ENCODE measurements at regions not wholly inside any gene's neighbourhood (a gene's known extent, or its start where the extent isn't known, plus 50 kb on each side); places are given as distances from the start of the nearest gene placed in this dataset.
A peak's percentile ranks its signal among the peaks of the same experiment; 100 is the strongest.

DNA sequence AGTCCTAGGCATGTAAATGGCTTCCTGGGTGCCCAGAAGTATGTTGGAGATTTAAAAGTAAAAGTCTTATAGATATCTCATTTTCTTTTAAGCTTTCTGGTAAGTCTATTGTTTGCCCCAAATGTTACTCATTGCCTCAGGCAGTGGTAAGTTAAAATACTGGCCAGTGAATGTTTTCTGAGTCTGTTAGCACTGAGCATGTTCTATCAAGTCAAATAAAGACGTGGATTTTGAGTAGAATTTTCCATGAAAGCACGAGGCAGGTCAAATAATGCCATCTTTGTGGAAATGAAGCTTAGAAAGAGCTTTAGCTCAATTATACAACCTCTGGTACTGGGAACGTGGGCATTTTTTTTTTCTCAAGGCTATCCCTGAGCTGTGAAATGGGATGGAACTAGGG, 651.3 kb upstream of the ACO1 start:
- H3K9me3 ChIP-seq = no peaks in the 10 kb centered on the region

GRCh38 chr9:31736581-31737179, 647.8 kb upstream of the ACO1 start:
- TF ChIP-seq CTCF (IDR thresholded peaks at IDR 0.05) (no peak), POLR2AphosphoS5 (IDR thresholded peaks at IDR 0.05) (no peak), EP300 (IDR thresholded peaks at IDR 0.05) (no peak), POLR2A (IDR thresholded peaks at IDR 0.05; ENCODE audit: low read depth) (no peak)
- no peak for DNase-seq (ENCODE audit: extremely low spot score)

More for the DNA sequence above, 651.3 kb upstream of the ACO1 start:
- Histone ChIP-seq H3K4me3 (no peak overlapping the region), H3K36me3 (no peaks in the 10 kb centered on the region), H3K4me1 (no peaks in the 10 kb centered on the region), H3K27ac (replicated peaks in 1 of 4) (no peak overlapping the region), H3K27me3 (no peaks in the 10 kb centered on the region)
- no peak for DNase-seq (ENCODE audit: extremely low spot score)
- TF ChIP-seq CTCF (IDR thresholded peaks at IDR 0.05) = no peak
- no peak for TF ChIP-seq POLR2A (IDR thresholded peaks at IDR 0.05; ENCODE audit: low read depth)
- TF ChIP-seq POLR2AphosphoS5 (IDR thresholded peaks at IDR 0.05) = no peak
- TF ChIP-seq EP300 (IDR thresholded peaks at IDR 0.05) = no peak
- intact Hi-C loops (cut with DNase I) = no loop called here
- WGBS = 79% methylated on average over 3 of the region's 3 CpGs

GRCh38 chr9:31740705-31741104, 643.7 kb upstream of the ACO1 start:
- Histone ChIP-seq H3K27ac (replicated peaks in 1 of 4) (no peak overlapping the region), H3K27me3 (no peaks in the 10 kb centered on the region), H3K36me3 (no peaks in the 10 kb centered on the region), H3K4me1 (peaks cover 0 to 7% (median 3%) of the 10 kb centered on the region in 4 donors), H3K4me3 (no peak overlapping the region), H3K9me3 (no peaks in the 10 kb centered on the region)
- WGBS = 82% methylated on average over 1 of the region's 1 CpG
- no peak for TF ChIP-seq CTCF (IDR thresholded peaks at IDR 0.05)
- no peak for TF ChIP-seq POLR2A (IDR thresholded peaks at IDR 0.05; ENCODE audit: low read depth)
- TF ChIP-seq POLR2AphosphoS5 (IDR thresholded peaks at IDR 0.05) = no peak
- TF ChIP-seq EP300 (IDR thresholded peaks at IDR 0.05) = no peak
- no peak for DNase-seq (ENCODE audit: extremely low spot score)
- intact Hi-C loops (cut with DNase I) = no loop called here

More at GRCh38 chr9:31736581-31737179, 647.8 kb upstream of the ACO1 start:
- H3K27me3 ChIP-seq = no peaks in the 10 kb centered on the region
- intact Hi-C loops (cut with DNase I) = no loop called here
- no peaks in the 10 kb centered on the region for H3K9me3 ChIP-seq
- H3K4me1 ChIP-seq = no peaks in the 10 kb centered on the region
- no peaks in the 10 kb centered on the region for H3K36me3 ChIP-seq
- no peak overlapping the region for H3K4me3 ChIP-seq
- 95% methylated on average over 1 of the region's 1 CpG for WGBS
- H3K27ac ChIP-seq (replicated peaks in 1 of 4) = no peak overlapping the region

DNA sequence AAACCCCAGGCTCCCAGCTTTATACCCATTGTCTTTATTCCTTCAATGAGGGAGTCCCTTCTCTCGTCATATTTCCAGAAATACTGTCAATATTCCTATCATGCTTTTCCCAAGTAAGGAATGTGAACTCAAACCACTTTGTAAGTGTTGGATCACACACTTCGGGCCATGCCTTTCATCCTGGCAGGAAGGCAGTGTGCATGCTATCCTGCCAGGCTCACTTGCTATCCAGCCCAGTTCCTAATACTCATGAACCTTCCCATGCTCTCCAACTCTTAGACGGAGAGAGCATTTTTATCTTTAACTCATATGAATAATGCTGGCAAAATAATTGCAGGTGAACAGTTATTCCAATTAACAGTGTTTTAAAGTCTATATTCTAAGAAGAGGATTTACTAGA, 639.9 kb upstream of the ACO1 start:
- Histone ChIP-seq H3K27me3 (no peaks in the 10 kb centered on the region), H3K36me3 (no peaks in the 10 kb centered on the region), H3K9me3 (no peaks in the 10 kb centered on the region), H3K4me1 (peaks cover 0 to 12% (median 3%) of the 10 kb centered on the region in 4 donors), H3K27ac (replicated peaks in 1 of 4) (no peak overlapping the region), H3K4me3 (no peak overlapping the region)
- TF ChIP-seq POLR2AphosphoS5 (IDR thresholded peaks at IDR 0.05) = no peak
- no peak for TF ChIP-seq CTCF (IDR thresholded peaks at IDR 0.05)
- intact Hi-C loops (cut with DNase I) = no loop called here
- 86% methylated on average over 3 of the region's 3 CpGs for WGBS
- no peak for DNase-seq (ENCODE audit: extremely low spot score)

- Histone ChIP-seq H3K4me1 (peaks cover 0 to 12% (median 3%) of the 10 kb centered on the region in 4 donors), H3K27me3 (no peaks in the 10 kb centered on the region), H3K36me3 (no peaks in the 10 kb centered on the region), H3K27ac (replicated peaks in 1 of 4) (peak overlapping the region in 1 of 4 donors; percentile 17), H3K9me3 (no peaks in the 10 kb centered on the region), H3K4me3 (no peak overlapping the region)
- 70% methylated on average over 6 of the region's 6 CpGs for WGBS
- TF ChIP-seq EP300 (IDR thresholded peaks at IDR 0.05) = no peak
- no peak for TF ChIP-seq POLR2A (IDR thresholded peaks at IDR 0.05; ENCODE audit: low read depth)
- no peak for TF ChIP-seq CTCF (IDR thresholded peaks at IDR 0.05)
- TF ChIP-seq POLR2AphosphoS5 (IDR thresholded peaks at IDR 0.05) = no peak
- no peak for DNase-seq (ENCODE audit: extremely low spot score)
- intact Hi-C loops (cut with DNase I) = no loop called here
These were observed 639.0 kb upstream of the ACO1 start for GRCh38 chr9:31745468-31745867.

Data from esophagus muscularis mucosa (tissue), 4 donors.